HCT116 (cell line): ENCODE measurements at regions not wholly inside any gene's neighbourhood (a gene's known extent, or its start where the extent isn't known, plus 50 kb on each side); places are given as distances from the start of the nearest gene placed in this dataset.

Experiments used
- ATAC-seq: fragments of 200-7000 bp; cut with Tn5 transposase; 2 replicates; pipeline ENCODE4 v1.9.1; 2020; ENCODE audit warnings: mild to moderate bottlenecking, moderate library complexity
- BruUV-seq: library from RNA; stranded (reverse); fragments of 400-500 nt; replicated peaks from 2 replicates; lab custom pipeline; 2021; lab: Mats Ljungman, UMichigan
- CTCF ChIA-PET: fragments of 300-600 bp; sonication (Branson Sonifier 250); formaldehyde crosslinking; loops from one replicate; lab custom pipeline; 2021; ENCODE audit warnings: antibody characterized with exemption; lab: Charles Lee
- POLR2A ChIA-PET: fragments of 300-600, 350-600 bp; sonication (Branson Sonifier 250); formaldehyde crosslinking; loops from one replicate; lab custom pipeline; 2021; ENCODE audit warnings: antibody characterized with exemption; lab: Charles Lee
- RAD21 ChIA-PET, 2 experiments: fragments of 300-600 bp; sonication (Branson Sonifier 250); formaldehyde crosslinking; loops; one replicate each; lab custom pipeline; 2023; ENCODE audit warnings: low total read pairs in 2 of 2; ENCODE audit not compliant: uncharacterized antibody in 2 of 2, unreplicated experiment in 2 of 2, low non-redundant PET in 1 of 2; lab: Charles Lee
- DNase-seq: peaks from one replicate; pipeline ENCODE4 v3.0.0-alpha.2; 2010; ENCODE audit warnings: low read depth, low spot score
- H2AFZ ChIP-seq: fragments of 200-600 bp; shearing (Covaris generic), sonication (generic); 2 replicates; pipeline ENCODE4 v1.6.1; 2017; ENCODE audit warnings: low read depth, mixed run types, mixed read lengths, antibody characterized with exemption, low read length; ENCODE audit not compliant: poor library complexity, severe bottlenecking
- H3K27ac ChIP-seq: 2 replicates; pipeline ENCODE4 v1.5.1; 2012; ENCODE audit warnings: low read depth, low read length
- H3K27me3 ChIP-seq: fragments of 200-600 bp; sonication (generic); 2 replicates; pipeline ENCODE4 v1.6.1; 2016; ENCODE audit warnings: mixed run types, low read length, mixed read lengths; ENCODE audit not compliant: insufficient read depth
- H3K36me3 ChIP-seq, 2 experiments: fragments of 200-500 bp in 1 of 2; fragments of 200-600 bp in 1 of 2; sonication (Bioruptor generic) in 1 of 2; sonication (generic) in 1 of 2; 2 replicates each; pipeline versions ENCODE4 v1.5.1 to v1.6.1; 2014 to 2016; ENCODE audit warnings: low read length in 2 of 2, inconsistent platforms in 1 of 2, mixed read lengths in 1 of 2, mixed run types in 1 of 2; ENCODE audit not compliant: insufficient read depth in 2 of 2, control insufficient read depth in 1 of 2
- H3K4me1 ChIP-seq, 2 experiments: fragments of 200-600 bp in 1 of 2; sonication (generic) in 1 of 2; 2 replicates each; pipeline versions ENCODE4 v1.5.1 to v1.6.1; 2012 to 2017; ENCODE audit warnings: low read length in 2 of 2, inconsistent platforms in 1 of 2, mild to moderate bottlenecking in 1 of 2, mixed read lengths in 1 of 2, mixed run types in 1 of 2, moderate library complexity in 1 of 2; ENCODE audit not compliant: insufficient read depth in 2 of 2, control insufficient read depth in 1 of 2
- H3K4me2 ChIP-seq: fragments of 200-600 bp; sonication (generic); 2 replicates; pipeline ENCODE4 v1.6.1; 2017; ENCODE audit warnings: mixed run types, low read length, mixed read lengths
- H3K4me3 ChIP-seq, 2 experiments: fragments of 200-600 bp in 1 of 2; sonication (generic) in 1 of 2; replicated peaks in 1 of 2; 2 replicates each; pipeline ENCODE4 v1.5.1; 2011 to 2016; ENCODE audit warnings: low read length in 2 of 2, control low read depth in 1 of 2, low read depth in 1 of 2, mild to moderate bottlenecking in 1 of 2, mixed read lengths in 1 of 2, mixed run types in 1 of 2
- H3K79me2 ChIP-seq: fragments of 200-600 bp; sonication (generic); 2 replicates; pipeline ENCODE4 v1.6.1; 2017; ENCODE audit warnings: mild to moderate bottlenecking, mixed run types, low read length, moderate library complexity, mixed read lengths; ENCODE audit not compliant: insufficient read depth
- H3K9ac ChIP-seq: fragments of 200-600 bp; sonication (generic); 2 replicates; pipeline ENCODE4 v1.6.1; 2016; ENCODE audit warnings: low read length, mixed read lengths
- H3K9me2 ChIP-seq: fragments of 200-600 bp; sonication (generic), shearing (Covaris generic); 2 replicates; pipeline ENCODE4 v1.6.1; 2017; ENCODE audit warnings: mixed run types, mild to moderate bottlenecking, moderate library complexity; ENCODE audit not compliant: insufficient read depth
- H3K9me3 ChIP-seq, 2 experiments: fragments of 200-500 bp in 1 of 2; fragments of 200-600 bp in 1 of 2; sonication (Bioruptor generic) in 1 of 2; sonication (generic) in 1 of 2; 2 replicates each; pipeline ENCODE4 v1.6.1; 2014 to 2017; ENCODE audit warnings: low read length in 2 of 2, mixed read lengths in 2 of 2, inconsistent platforms in 1 of 2, low read depth in 1 of 2, mild to moderate bottlenecking in 1 of 2, mixed run types in 1 of 2, moderate library complexity in 1 of 2; ENCODE audit not compliant: control insufficient read depth in 1 of 2, insufficient read depth in 1 of 2
- H4K20me1 ChIP-seq: fragments of 200-600 bp; sonication (generic), shearing (Covaris generic); 2 replicates; pipeline ENCODE4 v1.6.1; 2017; ENCODE audit warnings: mixed run types, mild to moderate bottlenecking, moderate library complexity; ENCODE audit not compliant: insufficient read depth
- CBX3 ChIP-seq: IDR thresholded peaks from 2 replicates; pipeline ENCODE4 v1.6.1; 2012; ENCODE audit warnings: low read depth
- CEBPB ChIP-seq: IDR thresholded peaks from 2 replicates; pipeline ENCODE4 v1.6.1; 2012; ENCODE audit warnings: low read depth
- EGR1 ChIP-seq: IDR thresholded peaks from 2 replicates; pipeline ENCODE4 v1.6.1; 2012; ENCODE audit warnings: low read depth
- ELF1 ChIP-seq: IDR thresholded peaks from 2 replicates; pipeline ENCODE4 v1.6.1; 2012; ENCODE audit warnings: low read depth, borderline replicate concordance
- EZH2 ChIP-seq: fragments of 200-600 bp; sonication (generic); IDR thresholded peaks from 2 replicates; pipeline ENCODE4 v1.6.1; 2017; ENCODE audit warnings: antibody characterized with exemption, mixed run types
- FOSL1 ChIP-seq: IDR thresholded peaks from 2 replicates; pipeline ENCODE4 v1.6.1; 2012; ENCODE audit warnings: low read depth
- JUND ChIP-seq: IDR thresholded peaks from 2 replicates; pipeline ENCODE4 v1.6.1; 2012
- POLR2A ChIP-seq: IDR thresholded peaks from 2 replicates; pipeline ENCODE4 v1.7.0; 2011; ENCODE audit warnings: borderline replicate concordance; ENCODE audit not compliant: insufficient read depth, insufficient read length; ENCODE audit errors: extremely low read depth
- POLR2AphosphoS5 ChIP-seq: IDR thresholded peaks from 2 replicates; pipeline ENCODE4 v1.6.1; 2011; ENCODE audit warnings: mild to moderate bottlenecking, low read depth, low read length, moderate library complexity
- RAD21 ChIP-seq: IDR thresholded peaks from 2 replicates; pipeline ENCODE4 v1.6.1; 2012; ENCODE audit warnings: low read depth, mild to moderate bottlenecking
- SIN3A ChIP-seq: IDR thresholded peaks from 2 replicates; pipeline ENCODE4 v1.6.1; 2012; ENCODE audit warnings: low read depth
- YY1 ChIP-seq: IDR thresholded peaks from 2 replicates; pipeline ENCODE4 v1.6.1; 2011; ENCODE audit warnings: low read length, low read depth, moderate library complexity, mild to moderate bottlenecking; ENCODE audit not compliant: insufficient replicate concordance; ENCODE audit errors: extremely low read depth
- ZFX ChIP-seq: fragments of 450-650 bp; IDR thresholded peaks from 2 replicates; pipeline ENCODE4 v1.6.1; 2017
- ZNF274 ChIP-seq: fragments of 200-500 bp; sonication (Bioruptor generic); IDR thresholded peaks from 2 replicates; pipeline ENCODE4 v1.6.1; 2014; ENCODE audit warnings: mild to moderate bottlenecking, low read depth, low read length, inconsistent platforms
- intact Hi-C: fragments of 100-400 bp; cut with micrococcal nuclease; formaldehyde crosslinking; loops from 2 replicates; pipeline ENCODE4 v1.10.0; 2022
- TF ChIP-seq, protein P1 (sequence below), 3 experiments: fragments of 200-600 bp in 1 of 3; sonication (generic) in 1 of 3; IDR thresholded peaks in 2 of 3; conservative IDR thresholded peaks in 1 of 3; 2 replicates each; pipeline ENCODE4 v1.5.1; 2012 to 2017; ENCODE audit warnings: low read depth in 2 of 3, low read length in 2 of 3, antibody characterized with exemption in 1 of 3, borderline replicate concordance in 1 of 3, control low read depth in 1 of 3, mild to moderate bottlenecking in 1 of 3, mixed read lengths in 1 of 3, mixed run types in 1 of 3, moderate library complexity in 1 of 3; ENCODE audit not compliant: insufficient read depth in 1 of 3
- TF ChIP-seq, protein P2 (sequence below): IDR thresholded peaks from 2 replicates; pipeline ENCODE4 v1.6.1; 2011; ENCODE audit warnings: mild to moderate bottlenecking, low read length, moderate library complexity; ENCODE audit not compliant: insufficient replicate concordance; ENCODE audit errors: extremely low read depth
- TF ChIP-seq, protein P3 (sequence below): IDR thresholded peaks from 2 replicates; pipeline ENCODE4 v1.6.1; 2012
- TF ChIP-seq, protein P4 (sequence below): IDR thresholded peaks from 2 replicates; pipeline ENCODE4 v1.6.1; 2012; ENCODE audit warnings: low read depth

DNA sequence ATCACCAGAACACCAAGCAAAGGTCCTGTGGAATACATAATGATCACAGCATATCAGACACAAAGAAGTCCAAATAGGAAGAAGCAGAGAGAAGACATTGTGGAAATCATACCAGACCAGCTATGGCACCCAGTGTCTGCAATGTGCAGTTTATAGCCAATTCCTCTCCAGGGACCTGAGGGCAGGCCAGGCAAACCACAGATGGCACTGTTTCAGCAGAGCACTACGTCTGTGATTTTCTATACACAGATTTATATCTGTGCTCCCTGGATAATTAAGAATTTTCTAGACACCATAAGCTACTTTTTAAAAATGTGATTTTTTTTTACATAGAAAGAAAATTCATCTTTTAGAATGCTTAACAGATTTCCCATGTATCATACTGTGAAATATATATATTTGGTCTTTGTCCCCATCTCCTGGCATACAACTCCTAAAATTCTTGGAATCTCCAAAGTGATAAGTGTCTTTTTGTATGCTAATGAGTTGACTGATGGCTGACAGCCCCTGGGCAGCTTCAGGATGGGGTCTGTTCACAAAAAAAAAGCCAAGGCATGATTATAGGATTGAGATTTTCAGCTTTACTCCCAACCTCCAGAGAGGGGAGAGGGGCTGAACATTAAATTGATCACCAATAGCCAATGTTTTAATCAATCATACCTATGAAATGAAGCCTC, 498.1 kb downstream of the SIPA1L2 start:
- POLR2A ChIA-PET: no interaction called here
- no peaks in the 10 kb centered on the region for H3K27me3 ChIP-seq
- peaks cover 0 to 8% of the 10 kb centered on the region in 2 experiments; a peak in 2 of 4 replicates for H3K4me1 ChIP-seq
- no peaks in the 10 kb centered on the region for H3K9me3 ChIP-seq
- H3K36me3 ChIP-seq: no peaks in the 10 kb centered on the region
- intact Hi-C loops: no loop called here
- CTCF ChIA-PET: no interaction called here
- no peak overlapping the region for H3K4me3 ChIP-seq
- no peaks in the 10 kb centered on the region for H4K20me1 ChIP-seq
- BruUV-seq: no TSS peak
- no peak for DNase-seq
- no peak overlapping the region for H3K27ac ChIP-seq
- RAD21 ChIA-PET: no interaction called here
- no peak overlapping the region for H3K4me2 ChIP-seq
- H3K9me2 ChIP-seq: no peaks in the 10 kb centered on the region
- H3K9ac ChIP-seq: no peak overlapping the region
- H2AFZ ChIP-seq: no peak overlapping the region
- no peak for ATAC-seq
- no peak for TF ChIP-seq FOSL1
- no peak for TF ChIP-seq JUND
- TF ChIP-seq, protein P1, sequence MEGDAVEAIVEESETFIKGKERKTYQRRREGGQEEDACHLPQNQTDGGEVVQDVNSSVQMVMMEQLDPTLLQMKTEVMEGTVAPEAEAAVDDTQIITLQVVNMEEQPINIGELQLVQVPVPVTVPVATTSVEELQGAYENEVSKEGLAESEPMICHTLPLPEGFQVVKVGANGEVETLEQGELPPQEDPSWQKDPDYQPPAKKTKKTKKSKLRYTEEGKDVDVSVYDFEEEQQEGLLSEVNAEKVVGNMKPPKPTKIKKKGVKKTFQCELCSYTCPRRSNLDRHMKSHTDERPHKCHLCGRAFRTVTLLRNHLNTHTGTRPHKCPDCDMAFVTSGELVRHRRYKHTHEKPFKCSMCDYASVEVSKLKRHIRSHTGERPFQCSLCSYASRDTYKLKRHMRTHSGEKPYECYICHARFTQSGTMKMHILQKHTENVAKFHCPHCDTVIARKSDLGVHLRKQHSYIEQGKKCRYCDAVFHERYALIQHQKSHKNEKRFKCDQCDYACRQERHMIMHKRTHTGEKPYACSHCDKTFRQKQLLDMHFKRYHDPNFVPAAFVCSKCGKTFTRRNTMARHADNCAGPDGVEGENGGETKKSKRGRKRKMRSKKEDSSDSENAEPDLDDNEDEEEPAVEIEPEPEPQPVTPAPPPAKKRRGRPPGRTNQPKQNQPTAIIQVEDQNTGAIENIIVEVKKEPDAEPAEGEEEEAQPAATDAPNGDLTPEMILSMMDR (IDR thresholded peaks at IDR 0.05 in 2 of 3, conservative IDR thresholded peaks at IDR 0.05 in 1 of 3; ENCODE audit: borderline replicate concordance in 1 of 3, insufficient read depth in 1 of 3, low read depth in 2 of 3, low read length in 2 of 3): no peak
- no peak for TF ChIP-seq ZNF274
- TF ChIP-seq SIN3A: no peak
- TF ChIP-seq ZFX: no peak
- TF ChIP-seq YY1: no peak
- no peak for TF ChIP-seq POLR2AphosphoS5
- TF ChIP-seq, protein P2, sequence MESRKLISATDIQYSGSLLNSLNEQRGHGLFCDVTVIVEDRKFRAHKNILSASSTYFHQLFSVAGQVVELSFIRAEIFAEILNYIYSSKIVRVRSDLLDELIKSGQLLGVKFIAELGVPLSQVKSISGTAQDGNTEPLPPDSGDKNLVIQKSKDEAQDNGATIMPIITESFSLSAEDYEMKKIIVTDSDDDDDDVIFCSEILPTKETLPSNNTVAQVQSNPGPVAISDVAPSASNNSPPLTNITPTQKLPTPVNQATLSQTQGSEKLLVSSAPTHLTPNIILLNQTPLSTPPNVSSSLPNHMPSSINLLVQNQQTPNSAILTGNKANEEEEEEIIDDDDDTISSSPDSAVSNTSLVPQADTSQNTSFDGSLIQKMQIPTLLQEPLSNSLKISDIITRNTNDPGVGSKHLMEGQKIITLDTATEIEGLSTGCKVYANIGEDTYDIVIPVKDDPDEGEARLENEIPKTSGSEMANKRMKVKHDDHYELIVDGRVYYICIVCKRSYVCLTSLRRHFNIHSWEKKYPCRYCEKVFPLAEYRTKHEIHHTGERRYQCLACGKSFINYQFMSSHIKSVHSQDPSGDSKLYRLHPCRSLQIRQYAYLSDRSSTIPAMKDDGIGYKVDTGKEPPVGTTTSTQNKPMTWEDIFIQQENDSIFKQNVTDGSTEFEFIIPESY: no peak
- TF ChIP-seq, protein P3, sequence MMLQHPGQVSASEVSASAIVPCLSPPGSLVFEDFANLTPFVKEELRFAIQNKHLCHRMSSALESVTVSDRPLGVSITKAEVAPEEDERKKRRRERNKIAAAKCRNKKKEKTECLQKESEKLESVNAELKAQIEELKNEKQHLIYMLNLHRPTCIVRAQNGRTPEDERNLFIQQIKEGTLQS: no peak
- TF ChIP-seq RAD21: no peak
- TF ChIP-seq CBX3: no peak
- TF ChIP-seq, protein P4, sequence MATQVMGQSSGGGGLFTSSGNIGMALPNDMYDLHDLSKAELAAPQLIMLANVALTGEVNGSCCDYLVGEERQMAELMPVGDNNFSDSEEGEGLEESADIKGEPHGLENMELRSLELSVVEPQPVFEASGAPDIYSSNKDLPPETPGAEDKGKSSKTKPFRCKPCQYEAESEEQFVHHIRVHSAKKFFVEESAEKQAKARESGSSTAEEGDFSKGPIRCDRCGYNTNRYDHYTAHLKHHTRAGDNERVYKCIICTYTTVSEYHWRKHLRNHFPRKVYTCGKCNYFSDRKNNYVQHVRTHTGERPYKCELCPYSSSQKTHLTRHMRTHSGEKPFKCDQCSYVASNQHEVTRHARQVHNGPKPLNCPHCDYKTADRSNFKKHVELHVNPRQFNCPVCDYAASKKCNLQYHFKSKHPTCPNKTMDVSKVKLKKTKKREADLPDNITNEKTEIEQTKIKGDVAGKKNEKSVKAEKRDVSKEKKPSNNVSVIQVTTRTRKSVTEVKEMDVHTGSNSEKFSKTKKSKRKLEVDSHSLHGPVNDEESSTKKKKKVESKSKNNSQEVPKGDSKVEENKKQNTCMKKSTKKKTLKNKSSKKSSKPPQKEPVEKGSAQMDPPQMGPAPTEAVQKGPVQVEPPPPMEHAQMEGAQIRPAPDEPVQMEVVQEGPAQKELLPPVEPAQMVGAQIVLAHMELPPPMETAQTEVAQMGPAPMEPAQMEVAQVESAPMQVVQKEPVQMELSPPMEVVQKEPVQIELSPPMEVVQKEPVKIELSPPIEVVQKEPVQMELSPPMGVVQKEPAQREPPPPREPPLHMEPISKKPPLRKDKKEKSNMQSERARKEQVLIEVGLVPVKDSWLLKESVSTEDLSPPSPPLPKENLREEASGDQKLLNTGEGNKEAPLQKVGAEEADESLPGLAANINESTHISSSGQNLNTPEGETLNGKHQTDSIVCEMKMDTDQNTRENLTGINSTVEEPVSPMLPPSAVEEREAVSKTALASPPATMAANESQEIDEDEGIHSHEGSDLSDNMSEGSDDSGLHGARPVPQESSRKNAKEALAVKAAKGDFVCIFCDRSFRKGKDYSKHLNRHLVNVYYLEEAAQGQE: no peak
- no peak for TF ChIP-seq EGR1
- no peak for TF ChIP-seq ELF1
- no peak for TF ChIP-seq CEBPB
- no peak for TF ChIP-seq POLR2A
- TF ChIP-seq EZH2: no peak
- TF ChIP-seq, all 23 proteins: peak for 0
- H3K79me2 ChIP-seq: no peaks in the 10 kb centered on the region
